ENCODE measurements at regions not wholly inside any gene's neighbourhood (a gene's known extent, or its start where the extent isn't known, plus 50 kb on each side); places are given as distances from the start of the nearest gene placed in this dataset.

GRCh38 chr3:113118336-113118735 lies 93.0 kb upstream of the BOC start:
- no peak overlapping the region for H4K91ac ChIP-seq (ENCODE audit: insufficient read depth, low read depth, low read length)
- no peak overlapping the region for H2BK5ac ChIP-seq (ENCODE audit: low read depth, low read length, poor library complexity, severe bottlenecking)
- H3K9me1 ChIP-seq (ENCODE audit: insufficient read depth, low read length): no peaks in the 10 kb centered on the region
- ChIA-PET CTCF (no interaction called here), POLR2A (ENCODE audit: unreplicated experiment) (no interaction called here)
- no peaks in the 10 kb centered on the region for H3K9me3 ChIP-seq (ENCODE audit: control insufficient read depth, insufficient read depth, low read length)
- no peak overlapping the region for H3K23ac ChIP-seq (ENCODE audit: low read depth, low read length)
- no peak overlapping the region for H2AK9ac ChIP-seq (replicated peaks; ENCODE audit: low read depth, low read length, poor library complexity)
- in situ Hi-C loops (cut with MboI; ENCODE audit: low sequenced_read_pairs): no loop called here
- no peak overlapping the region for H3K4me2 ChIP-seq (ENCODE audit: low read depth, low read length)
- BruUV-seq (replicated peaks): no TSS peak
- ATAC-seq (ENCODE audit: low read depth) (no peak), DNase-seq (no peak)
- H3K4me3 ChIP-seq (ENCODE audit: insufficient read depth, low read depth, low read length): no peak overlapping the region
- no peak overlapping the region for H3K14ac ChIP-seq (replicated peaks; ENCODE audit: low read depth, low read length)
- H3K18ac ChIP-seq (ENCODE audit: low read depth, low read length): no peak overlapping the region
- H3K27ac ChIP-seq (ENCODE audit: insufficient read depth, low read length): no peak overlapping the region
- no peaks in the 10 kb centered on the region for H3K79me1 ChIP-seq (ENCODE audit: low read depth in 1 of 2, low read length in 2 of 2)
- H3K9ac ChIP-seq (ENCODE audit: low read depth, low read length): no peak overlapping the region
- no peaks in the 10 kb centered on the region for H4K20me1 ChIP-seq (ENCODE audit: insufficient read depth, low read length)
- H2BK15ac ChIP-seq (ENCODE audit: low read depth, low read length): no peak overlapping the region
- H3K36me3 ChIP-seq (ENCODE audit: control insufficient read depth, insufficient read depth, low read length): no peaks in the 10 kb centered on the region
- no peak for TF ChIP-seq BHLHE40 (IDR thresholded peaks at IDR 0.05; ENCODE audit: low read depth, low read length)
- no peak for TF ChIP-seq POLR2A (IDR thresholded peaks at IDR 0.05; ENCODE audit: low read depth, low read length)
- no peak for TF ChIP-seq RCOR1 (IDR thresholded peaks at IDR 0.05; ENCODE audit: insufficient replicate concordance, low read length)
- TF ChIP-seq CHD1 (IDR thresholded peaks at IDR 0.05; ENCODE audit: low read depth, low read length): no peak
- TF ChIP-seq MAZ (IDR thresholded peaks at IDR 0.05; ENCODE audit: borderline replicate concordance, low read depth, low read length): no peak
- TF ChIP-seq MXI1 (IDR thresholded peaks at IDR 0.05; ENCODE audit: borderline replicate concordance, low read depth, low read length): no peak
- TF ChIP-seq, protein P1, sequence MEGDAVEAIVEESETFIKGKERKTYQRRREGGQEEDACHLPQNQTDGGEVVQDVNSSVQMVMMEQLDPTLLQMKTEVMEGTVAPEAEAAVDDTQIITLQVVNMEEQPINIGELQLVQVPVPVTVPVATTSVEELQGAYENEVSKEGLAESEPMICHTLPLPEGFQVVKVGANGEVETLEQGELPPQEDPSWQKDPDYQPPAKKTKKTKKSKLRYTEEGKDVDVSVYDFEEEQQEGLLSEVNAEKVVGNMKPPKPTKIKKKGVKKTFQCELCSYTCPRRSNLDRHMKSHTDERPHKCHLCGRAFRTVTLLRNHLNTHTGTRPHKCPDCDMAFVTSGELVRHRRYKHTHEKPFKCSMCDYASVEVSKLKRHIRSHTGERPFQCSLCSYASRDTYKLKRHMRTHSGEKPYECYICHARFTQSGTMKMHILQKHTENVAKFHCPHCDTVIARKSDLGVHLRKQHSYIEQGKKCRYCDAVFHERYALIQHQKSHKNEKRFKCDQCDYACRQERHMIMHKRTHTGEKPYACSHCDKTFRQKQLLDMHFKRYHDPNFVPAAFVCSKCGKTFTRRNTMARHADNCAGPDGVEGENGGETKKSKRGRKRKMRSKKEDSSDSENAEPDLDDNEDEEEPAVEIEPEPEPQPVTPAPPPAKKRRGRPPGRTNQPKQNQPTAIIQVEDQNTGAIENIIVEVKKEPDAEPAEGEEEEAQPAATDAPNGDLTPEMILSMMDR (conservative IDR thresholded peaks at IDR 0.05; ENCODE audit: low read depth, low read length): no peak
- TF ChIP-seq ELK1 (IDR thresholded peaks at IDR 0.05; ENCODE audit: borderline replicate concordance, low read depth, low read length): no peak
- no peak for TF ChIP-seq SMC3 (IDR thresholded peaks at IDR 0.05; ENCODE audit: low read depth, low read length)
- TF ChIP-seq RAD21 (IDR thresholded peaks at IDR 0.05; ENCODE audit: low read length): no peak
- no peak for TF ChIP-seq USF2 (IDR thresholded peaks at IDR 0.05; ENCODE audit: low read depth, low read length)
- no peak for TF ChIP-seq MAFK (IDR thresholded peaks at IDR 0.05; ENCODE audit: low read depth, low read length)
- no peak for TF ChIP-seq NFE2L2 (IDR thresholded peaks at IDR 0.05; ENCODE audit: low read depth, low read length)
- no peak for TF ChIP-seq RFX5 (IDR thresholded peaks at IDR 0.05; ENCODE audit: low read depth, low read length)
- TF ChIP-seq FOS (IDR thresholded peaks at IDR 0.05; ENCODE audit: low read depth, low read length): no peak
- TF ChIP-seq CEBPB (IDR thresholded peaks at IDR 0.05; ENCODE audit: low read depth, low read length): no peak
- no peak overlapping the region for H2AK5ac ChIP-seq (ENCODE audit: low read depth, low read length)
- no peak overlapping the region for H4K8ac ChIP-seq (ENCODE audit: low read depth in 2 of 2, low read length in 2 of 2)
- H3K27me3 ChIP-seq (ENCODE audit: control insufficient read depth, insufficient read depth, low read length): no peaks in the 10 kb centered on the region; the same call in 1 of the 2 replicates
- dilution Hi-C loops (cut with HindIII; ENCODE audit: low sequenced_read_pairs, unreplicated experiment): no loop called here
- H4K5ac ChIP-seq (ENCODE audit: low read depth, low read length): no peak overlapping the region
- H3K4me1 ChIP-seq (ENCODE audit: control insufficient read depth, insufficient read depth, low read length): peaks cover 4% of the 10 kb centered on the region
- H2BK20ac ChIP-seq (ENCODE audit: low read depth, low read length): no peak overlapping the region
- H3K4ac ChIP-seq (ENCODE audit: low read depth, low read length): no peak overlapping the region
- no peak overlapping the region for H2AFZ ChIP-seq (replicated peaks; ENCODE audit: low read length, poor library complexity)
- H2BK120ac ChIP-seq (ENCODE audit: low read depth, low read length): no peak overlapping the region
- no CpG with 5 or more reads among the region's 1 CpG for WGBS, 2 experiments (ENCODE audit: extremely low coverage in 2 of 2, insufficient read length in 1 of 2)
- H3K56ac ChIP-seq (ENCODE audit: extremely low read depth, insufficient read depth, low read length): no peak overlapping the region
- intact Hi-C loops (cut with micrococcal nuclease): no loop called here

All from IMR-90 (cell line).